Common myeloid progenitor, CD34-positive (primary cell): ENCODE measurements at regions not wholly inside any gene's neighbourhood (a gene's known extent, or its start where the extent isn't known, plus 50 kb on each side); places are given as distances from the start of the nearest gene placed in this dataset.

Experiments
- CTCF ChIA-PET: fragments of 350-600 bp; sonication (Branson Sonifier 250); formaldehyde crosslinking; loops from one replicate; lab custom pipeline; 2021; ENCODE audit warnings: antibody characterized with exemption; lab: Charles Lee
- POLR2A ChIA-PET: fragments of 350-600 bp; sonication (Branson Sonifier 250); formaldehyde crosslinking; loops from one replicate; lab custom pipeline; 2021; ENCODE audit warnings: antibody characterized with exemption; lab: Charles Lee
- DNase-seq, 3 donors: peaks; one replicate each; pipeline versions ENCODE4 v3.0.0 to v3.0.0-alpha.2; 2013
- H3K27ac ChIP-seq, 2 experiments: 1 replicate in 1 of 2; 2 replicates in 1 of 2; pipeline ENCODE4 v1.7.0; 2013; ENCODE audit warnings: inconsistent platforms in 2 of 2, low read length in 2 of 2, mild to moderate bottlenecking in 2 of 2, low read depth in 1 of 2, moderate library complexity in 1 of 2; ENCODE audit not compliant: severe bottlenecking in 2 of 2, insufficient read depth in 1 of 2, poor library complexity in 1 of 2
- H3K27me3 ChIP-seq, 5 experiments: replicated peaks in 2 of 5; 1 replicate in 3 of 5; 2 replicates in 2 of 5; pipeline versions ENCODE4 v1.6.1 to v1.7.0; 2013; ENCODE audit warnings: low read length in 4 of 5, mild to moderate bottlenecking in 2 of 5, moderate library complexity in 2 of 5, inconsistent platforms in 1 of 5; ENCODE audit not compliant: insufficient read depth in 5 of 5, control insufficient read depth in 4 of 5
- H3K36me3 ChIP-seq, 4 experiments: 1 replicate in 2 of 4; 2 replicates in 2 of 4; pipeline versions ENCODE4 v1.6.1 to v1.7.0; 2013; ENCODE audit warnings: low read length in 3 of 4, control low read depth in 1 of 4, mild to moderate bottlenecking in 1 of 4; ENCODE audit not compliant: control insufficient read depth in 4 of 4, insufficient read depth in 4 of 4
- H3K4me1 ChIP-seq, 4 experiments: 1 replicate in 3 of 4; 2 replicates in 1 of 4; pipeline versions ENCODE4 v1.6.1 to v1.7.1; 2013; ENCODE audit warnings: low read length in 3 of 4, mild to moderate bottlenecking in 3 of 4, control low read depth in 1 of 4, inconsistent platforms in 1 of 4, moderate library complexity in 1 of 4; ENCODE audit not compliant: control insufficient read depth in 4 of 4, insufficient read depth in 4 of 4; ENCODE audit errors: control extremely low read depth in 1 of 4
- H3K4me3 ChIP-seq, 7 experiments: 1 replicate in 4 of 7; 2 replicates in 3 of 7; pipeline versions ENCODE4 v1.5.1 to v1.7.0; 2013; ENCODE audit warnings: mild to moderate bottlenecking in 7 of 7, low read length in 6 of 7, moderate library complexity in 6 of 7, inconsistent platforms in 2 of 7, low read depth in 2 of 7, control low read depth in 1 of 7; ENCODE audit not compliant: insufficient read depth in 4 of 7, control insufficient read depth in 1 of 7; ENCODE audit errors: extremely low read depth in 1 of 7
- H3K9me3 ChIP-seq, 5 experiments: 1 replicate in 4 of 5; 2 replicates in 1 of 5; pipeline versions ENCODE4 v1.6.1 to v1.7.1; 2013; ENCODE audit warnings: low read length in 4 of 5, mild to moderate bottlenecking in 2 of 5, inconsistent platforms in 1 of 5, low read depth in 1 of 5, moderate library complexity in 1 of 5; ENCODE audit not compliant: control insufficient read depth in 4 of 5, insufficient read depth in 2 of 5; ENCODE audit errors: control extremely low read depth in 1 of 5
- WGBS: methylation state at CpG from one replicate; pipeline ENCODE4 v1.1.5; 2013; ENCODE audit not compliant: insufficient coverage; 5-methylcytosine and 5-hydroxymethylcytosine counted together

- peaks cover 0 to 4% (median 0%) of the 10 kb centered on the region in 5 experiments for H3K9me3 ChIP-seq
- no peak overlapping the region for H3K4me3 ChIP-seq
- no peak for DNase-seq
- 87% methylated on average over 15 of the region's 25 CpGs for WGBS
- no peaks in the 10 kb centered on the region for H3K27me3 ChIP-seq
- no peak overlapping the region for H3K27ac ChIP-seq
- H3K36me3 ChIP-seq: no peaks in the 10 kb centered on the region
- H3K4me1 ChIP-seq: no peaks in the 10 kb centered on the region
- ChIA-PET CTCF (no interaction called here), POLR2A (no interaction called here)
Measured at GRCh38 chr16:50862818-50863643, 121.1 kb downstream of the CYLD start.

- no peak overlapping the region for H3K27ac ChIP-seq
- no peak for DNase-seq
- peaks cover 0 to under 1% (median 0%) of the 10 kb centered on the region in 4 experiments for H3K4me1 ChIP-seq
- ChIA-PET CTCF (interaction anchor here (1.2 kb wide), 1 partner anchor 11 kb away, joined by 3 read pairs; no protein-coding TSS in a partner anchor), POLR2A (no interaction called here)
- peaks cover 0 to 1% (median 0%) of the 10 kb centered on the region in 5 experiments for H3K9me3 ChIP-seq
- H3K27me3 ChIP-seq: no peaks in the 10 kb centered on the region
- H3K36me3 ChIP-seq: no peaks in the 10 kb centered on the region
- WGBS: 45% methylated on average over 2 of the region's 4 CpGs
- no peak overlapping the region for H3K4me3 ChIP-seq
Measured at GRCh38 chr16:50861970-50862411, 120.1 kb downstream of the CYLD start.

- H3K27ac ChIP-seq: no peak overlapping the region
- H3K4me1 ChIP-seq: peaks cover 0 to 4% (median 0%) of the 10 kb centered on the region in 4 experiments
- CTCF ChIA-PET: interaction anchor here (1.2 kb wide), 1 partner anchor 11 kb away, joined by 3 read pairs; no protein-coding TSS in a partner anchor
- no peak for DNase-seq
- WGBS: 90% methylated on average over 3 of the region's 4 CpGs
- no peak overlapping the region for H3K4me3 ChIP-seq
- no peaks in the 10 kb centered on the region for H3K36me3 ChIP-seq
- peaks cover 0 to 3% (median 0%) of the 10 kb centered on the region in 5 experiments for H3K9me3 ChIP-seq
- POLR2A ChIA-PET: no interaction called here
- H3K27me3 ChIP-seq: no peaks in the 10 kb centered on the region
Measured at GRCh38 chr16:50861451-50861850, 119.6 kb downstream of the CYLD start.

GRCh38 chr16:50859628-50860360 is 117.9 kb downstream of the CYLD start:
- WGBS: 91% methylated on average over 12 of the region's 12 CpGs
- ChIA-PET CTCF (no interaction called here), POLR2A (no interaction called here)
- Histone ChIP-seq H3K27me3 (no peaks in the 10 kb centered on the region), H3K4me1 (peaks cover 0 to 4% (median 0%) of the 10 kb centered on the region in 4 experiments), H3K36me3 (no peaks in the 10 kb centered on the region), H3K4me3 (no peak overlapping the region), H3K9me3 (peaks cover 0 to 3% (median 0%) of the 10 kb centered on the region in 5 experiments), H3K27ac (no peak overlapping the region)
- DNase-seq: no peak

GRCh38 chr16:50858877-50859627 is 117.2 kb downstream of the CYLD start:
- CTCF ChIA-PET: interaction anchor here (1.6 kb wide), 1 partner anchor 17 kb away, joined by 3 read pairs; no protein-coding TSS in a partner anchor
- no CpG with 5 or more reads among the region's 10 CpGs for WGBS

GRCh38 chr16:50858376-50858775 is 116.5 kb downstream of the CYLD start:
- no peak overlapping the region for H3K4me3 ChIP-seq
- peaks cover 0 to 3% (median 0%) of the 10 kb centered on the region in 5 experiments for H3K9me3 ChIP-seq
- H3K4me1 ChIP-seq: peaks cover 0 to 4% (median 0%) of the 10 kb centered on the region in 4 experiments
- no peak for DNase-seq
- H3K27me3 ChIP-seq: no peaks in the 10 kb centered on the region
- H3K27ac ChIP-seq: no peak overlapping the region
- POLR2A ChIA-PET: no interaction called here
- CTCF ChIA-PET: interaction anchor here (1.6 kb wide), 1 partner anchor 18 kb away, joined by 3 read pairs; no protein-coding TSS in a partner anchor
- 94% methylated on average over 5 of the region's 6 CpGs for WGBS
- no peaks in the 10 kb centered on the region for H3K36me3 ChIP-seq

More at GRCh38 chr16:50858877-50859627, 117.2 kb downstream of the CYLD start:
- DNase-seq: no peak
- Histone ChIP-seq H3K4me1 (peaks cover 0 to 4% (median 0%) of the 10 kb centered on the region in 4 experiments), H3K27me3 (no peaks in the 10 kb centered on the region), H3K9me3 (peaks cover 0 to 3% (median 0%) of the 10 kb centered on the region in 5 experiments), H3K27ac (no peak overlapping the region), H3K36me3 (no peaks in the 10 kb centered on the region), H3K4me3 (no peak overlapping the region)
- POLR2A ChIA-PET: no interaction called here
